Caco-2 (cell line): ENCODE measurements at regions not wholly inside any gene's neighbourhood (a gene's known extent, or its start where the extent isn't known, plus 50 kb on each side); places are given as distances from the start of the nearest gene placed in this dataset.

Source experiments
- BruUV-seq: library from RNA; stranded (reverse); fragments of 400-500 nt; replicated peaks from 2 replicates; lab custom pipeline; 2021; lab: Mats Ljungman, UMichigan
- CTCF ChIA-PET: fragments of 300-600 bp; sonication (Branson Sonifier 250); formaldehyde crosslinking; loops from one replicate; lab custom pipeline; 2022; ENCODE audit warnings: antibody characterized with exemption; lab: Charles Lee
- POLR2A ChIA-PET: fragments of 300-600 bp; sonication (Branson Sonifier 250); formaldehyde crosslinking; loops from one replicate; lab custom pipeline; 2022; ENCODE audit warnings: antibody characterized with exemption; lab: Charles Lee
- DNase-seq, 2 experiments: peaks; one replicate each; pipeline versions ENCODE4 v3.0.0 to v3.0.0-alpha.2; 2020 to 2022
- H3K27me3 ChIP-seq: replicated peaks from 2 replicates; pipeline ENCODE4 v1.6.0; 2011; ENCODE audit warnings: low read length; ENCODE audit not compliant: control insufficient read depth, insufficient read depth
- H3K36me3 ChIP-seq: 2 replicates; pipeline ENCODE4 v1.5.1; 2011; ENCODE audit warnings: low read length; ENCODE audit not compliant: control insufficient read depth, insufficient read depth
- H3K4me1 ChIP-seq: fragments of 250-450 bp; sonication (Bioruptor Pico); 2 replicates; pipeline ENCODE4 v1.5.1; 2020; ENCODE audit warnings: mild to moderate bottlenecking
- H3K4me3 ChIP-seq: 2 replicates; pipeline ENCODE4 v1.5.1; 2011; ENCODE audit warnings: low read depth, mild to moderate bottlenecking, control low read depth, low read length
- H3K9me3 ChIP-seq: fragments of 250-450 bp; sonication (Bioruptor Pico); 2 replicates; pipeline ENCODE4 v1.5.1; 2020; ENCODE audit warnings: mild to moderate bottlenecking, moderate library complexity
- H3K27ac Mint-ChIP-seq: one replicate; pipeline ENCODE4 v1.8.0; 2022; ENCODE audit warnings: mixed read lengths; ENCODE audit not compliant: unreplicated experiment
- H3K27me3 Mint-ChIP-seq: one replicate; pipeline ENCODE4 v1.8.0; 2022; ENCODE audit warnings: mixed read lengths; ENCODE audit not compliant: insufficient read depth, unreplicated experiment
- H3K36me3 Mint-ChIP-seq: one replicate; pipeline ENCODE4 v1.8.0; 2022; ENCODE audit warnings: mild to moderate bottlenecking, mixed read lengths; ENCODE audit not compliant: insufficient read depth, unreplicated experiment
- H3K4me1 Mint-ChIP-seq: one replicate; pipeline ENCODE4 v1.8.0; 2022; ENCODE audit warnings: low read depth, mixed read lengths; ENCODE audit not compliant: unreplicated experiment
- H3K4me3 Mint-ChIP-seq: one replicate; pipeline ENCODE4 v1.8.0; 2022; ENCODE audit warnings: mild to moderate bottlenecking, moderate library complexity, mixed read lengths; ENCODE audit not compliant: unreplicated experiment
- H3K9me3 Mint-ChIP-seq: one replicate; pipeline ENCODE4 v1.8.0; 2022; ENCODE audit warnings: mixed read lengths; ENCODE audit not compliant: unreplicated experiment
- intact Hi-C: fragments of 100-400 bp; cut with micrococcal nuclease; formaldehyde crosslinking; loops from one replicate; pipeline ENCODE4 v1.10.0; 2022; ENCODE audit not compliant: unreplicated experiment
- TF ChIP-seq, protein P1 (sequence below), 2 experiments: fragments of 200-600 bp in 1 of 2; IDR thresholded peaks; 1 replicate in 1 of 2; 2 replicates in 1 of 2; pipeline versions ENCODE4 v1.5.1 to v1.8.0; 2011 to 2022; ENCODE audit warnings: antibody characterized with exemption in 1 of 2, control low read depth in 1 of 2, inconsistent platforms in 1 of 2, low read depth in 1 of 2, low read length in 1 of 2, mild to moderate bottlenecking in 1 of 2, moderate library complexity in 1 of 2; ENCODE audit not compliant: insufficient read depth in 1 of 2, severe bottlenecking in 1 of 2, unreplicated experiment in 1 of 2

DNA sequence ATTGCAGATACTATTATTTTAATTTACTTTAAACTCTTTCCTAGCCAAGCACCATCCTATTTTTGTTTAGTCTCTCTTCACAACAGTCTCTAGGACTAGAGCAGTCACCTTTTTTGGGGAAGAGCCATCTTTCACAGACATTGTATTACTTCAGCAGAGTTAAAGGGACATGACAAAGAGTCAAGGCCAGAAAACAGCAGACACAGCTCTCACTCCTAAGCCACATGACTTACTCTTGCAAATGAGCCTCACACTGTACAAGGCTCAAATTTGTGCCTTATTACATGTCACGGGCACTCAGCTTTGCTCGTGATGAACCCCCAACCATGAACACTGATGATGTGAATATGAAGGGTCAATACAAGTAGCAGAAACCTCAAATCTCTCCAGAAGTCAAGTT lies 104.3 kb downstream of the ZNF608 start:
- DNase-seq = no peak
- Histone ChIP-seq H3K4me1 (peaks cover 8% of the 10 kb centered on the region; the same call in 1 of the 2 replicates), H3K9me3 (no peaks in the 10 kb centered on the region), H3K4me3 (no peak overlapping the region), H3K27me3 (no peaks in the 10 kb centered on the region), H3K36me3 (no peaks in the 10 kb centered on the region; the same call in 1 of the 2 replicates)
- Mint-ChIP-seq H3K4me3 (no peak overlapping the region), H3K27ac (no peak overlapping the region), H3K4me1 (peaks cover 10% of the 10 kb centered on the region), H3K9me3 (no peaks in the 10 kb centered on the region), H3K27me3 (no peaks in the 10 kb centered on the region), H3K36me3 (peaks cover 28% of the 10 kb centered on the region)
- no TSS peak for BruUV-seq
- intact Hi-C loops = no loop called here
- CTCF ChIA-PET = no interaction called here
- POLR2A ChIA-PET = no interaction called here
- TF ChIP-seq, protein P1, sequence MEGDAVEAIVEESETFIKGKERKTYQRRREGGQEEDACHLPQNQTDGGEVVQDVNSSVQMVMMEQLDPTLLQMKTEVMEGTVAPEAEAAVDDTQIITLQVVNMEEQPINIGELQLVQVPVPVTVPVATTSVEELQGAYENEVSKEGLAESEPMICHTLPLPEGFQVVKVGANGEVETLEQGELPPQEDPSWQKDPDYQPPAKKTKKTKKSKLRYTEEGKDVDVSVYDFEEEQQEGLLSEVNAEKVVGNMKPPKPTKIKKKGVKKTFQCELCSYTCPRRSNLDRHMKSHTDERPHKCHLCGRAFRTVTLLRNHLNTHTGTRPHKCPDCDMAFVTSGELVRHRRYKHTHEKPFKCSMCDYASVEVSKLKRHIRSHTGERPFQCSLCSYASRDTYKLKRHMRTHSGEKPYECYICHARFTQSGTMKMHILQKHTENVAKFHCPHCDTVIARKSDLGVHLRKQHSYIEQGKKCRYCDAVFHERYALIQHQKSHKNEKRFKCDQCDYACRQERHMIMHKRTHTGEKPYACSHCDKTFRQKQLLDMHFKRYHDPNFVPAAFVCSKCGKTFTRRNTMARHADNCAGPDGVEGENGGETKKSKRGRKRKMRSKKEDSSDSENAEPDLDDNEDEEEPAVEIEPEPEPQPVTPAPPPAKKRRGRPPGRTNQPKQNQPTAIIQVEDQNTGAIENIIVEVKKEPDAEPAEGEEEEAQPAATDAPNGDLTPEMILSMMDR (IDR thresholded peaks at IDR 0.05; ENCODE audit: insufficient read depth in 1 of 2, low read depth in 1 of 2, low read length in 1 of 2, severe bottlenecking in 1 of 2, unreplicated experiment in 1 of 2) = no peak

DNA sequence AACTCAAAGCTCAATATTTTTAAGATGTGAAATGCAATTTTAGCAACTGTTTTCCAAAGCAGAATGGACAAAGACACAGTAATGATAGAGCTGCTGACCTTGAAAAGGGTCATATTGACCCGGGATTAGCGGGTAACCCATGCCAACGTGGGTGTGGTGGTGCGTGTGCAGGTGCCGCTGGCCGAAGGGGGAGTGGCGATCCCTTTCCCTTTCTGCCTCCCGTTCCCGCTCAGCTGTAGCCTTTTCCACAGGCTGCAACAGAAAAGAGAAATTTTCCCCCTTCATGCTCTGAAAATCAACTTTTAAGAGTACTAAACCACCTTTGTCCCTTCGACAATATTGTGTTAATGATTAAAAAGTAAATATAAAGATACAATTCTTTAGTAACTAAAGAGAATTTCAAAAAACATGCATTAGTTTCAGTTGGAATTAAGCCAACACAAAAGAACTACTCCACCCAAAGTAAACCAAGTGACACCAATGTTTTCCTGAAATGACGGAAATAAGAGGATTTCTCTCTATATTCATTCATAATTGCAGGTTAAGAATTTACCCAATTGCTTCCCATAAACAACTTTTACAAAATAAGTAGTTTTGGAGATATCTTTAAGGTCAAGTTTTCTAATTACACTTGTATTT lies 105.2 kb downstream of the ZNF608 start:
- BruUV-seq = no TSS peak
- Histone ChIP-seq H3K27me3 (no peaks in the 10 kb centered on the region), H3K4me3 (no peak overlapping the region), H3K36me3 (no peaks in the 10 kb centered on the region; the same call in 1 of the 2 replicates), H3K4me1 (peaks cover 8% of the 10 kb centered on the region; the same call in 1 of the 2 replicates), H3K9me3 (no peaks in the 10 kb centered on the region)
- no peak overlapping the region for H3K4me3 Mint-ChIP-seq
- intact Hi-C loops = no loop called here
- POLR2A ChIA-PET = no interaction called here
- CTCF ChIA-PET = no interaction called here
- H3K9me3 Mint-ChIP-seq = no peaks in the 10 kb centered on the region
- H3K36me3 Mint-ChIP-seq = peaks cover 21% of the 10 kb centered on the region
- TF ChIP-seq, protein P1 (IDR thresholded peaks at IDR 0.05; ENCODE audit: insufficient read depth in 1 of 2, low read depth in 1 of 2, low read length in 1 of 2, severe bottlenecking in 1 of 2, unreplicated experiment in 1 of 2) = no peak
- H3K27ac Mint-ChIP-seq = no peak overlapping the region
- no peak for DNase-seq
- no peaks in the 10 kb centered on the region for H3K27me3 Mint-ChIP-seq
- peaks cover 10% of the 10 kb centered on the region for H3K4me1 Mint-ChIP-seq

DNA sequence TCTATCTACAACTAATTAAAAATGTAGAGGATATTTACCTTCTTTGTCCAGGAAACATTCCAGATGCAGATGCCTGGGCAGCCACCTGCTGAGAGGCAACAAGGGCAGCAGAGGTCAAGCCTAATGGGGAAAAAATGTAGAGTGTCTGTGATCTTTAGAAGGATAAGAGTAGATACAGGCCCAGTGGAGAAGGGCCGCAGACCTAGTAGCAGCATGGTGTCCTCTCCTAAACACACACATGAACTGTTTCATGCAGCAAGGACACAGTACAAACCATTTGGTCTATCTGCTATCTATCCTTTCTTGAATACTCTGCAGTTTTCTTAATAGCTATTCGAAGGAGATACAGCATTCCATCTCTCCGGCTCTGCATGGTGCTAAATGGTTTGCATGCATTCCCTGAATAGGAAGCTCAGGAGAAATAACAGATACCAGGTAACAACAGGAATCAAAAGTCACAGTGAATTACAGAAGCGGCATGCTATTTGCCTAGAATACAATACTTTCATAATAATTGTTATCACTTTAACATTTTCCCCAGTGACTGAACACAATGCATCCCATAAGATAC lies 107.3 kb downstream of the ZNF608 start:
- Histone ChIP-seq H3K4me3 (no peak overlapping the region), H3K27me3 (no peaks in the 10 kb centered on the region), H3K4me1 (peaks cover 8% of the 10 kb centered on the region), H3K36me3 (no peaks in the 10 kb centered on the region; the same call in 1 of the 2 replicates), H3K9me3 (no peaks in the 10 kb centered on the region)
- POLR2A ChIA-PET = no interaction called here
- intact Hi-C loops = no loop called here
- no peak for DNase-seq
- H3K36me3 Mint-ChIP-seq = peaks cover 21% of the 10 kb centered on the region
- H3K27ac Mint-ChIP-seq = no peak overlapping the region
- no peak overlapping the region for H3K4me3 Mint-ChIP-seq
- peaks cover 10% of the 10 kb centered on the region for H3K4me1 Mint-ChIP-seq
- CTCF ChIA-PET = no interaction called here
- BruUV-seq = no TSS peak
- no peaks in the 10 kb centered on the region for H3K27me3 Mint-ChIP-seq
- TF ChIP-seq, protein P1 (IDR thresholded peaks at IDR 0.05; ENCODE audit: insufficient read depth in 1 of 2, low read depth in 1 of 2, low read length in 1 of 2, severe bottlenecking in 1 of 2, unreplicated experiment in 1 of 2) = no peak
- H3K9me3 Mint-ChIP-seq = no peaks in the 10 kb centered on the region
